HG02870 (cell line): ENCODE measurements at regions not wholly inside any gene's neighbourhood (a gene's known extent, or its start where the extent isn't known, plus 50 kb on each side); places are given as distances from the start of the nearest gene placed in this dataset.
"Not testable (repeated sequence)": the region's sequence is repeated elsewhere in the genome, so short reads cannot be mapped to it uniquely, and the experiment has no call there.

Experiments used
- ATAC-seq: cut with Tn5 transposase; IDR thresholded peaks from one replicate; pipeline ENCODE4 v1.9.1; 2021; ENCODE audit warnings: mild to moderate bottlenecking, moderate library complexity; ENCODE audit not compliant: unreplicated experiment

GRCh38 chrX:9370893-9371292, 94.0 kb upstream of the TBL1X start:
- no peak for ATAC-seq

- no peak for ATAC-seq
Measured at GRCh38 chrX:9372866-9373265, 92.0 kb upstream of the TBL1X start.

- ATAC-seq = no peak
Measured at GRCh38 chrX:9373789-9374188, 91.1 kb upstream of the TBL1X start.

GRCh38 chrX:9374555-9374954, 90.3 kb upstream of the TBL1X start:
- ATAC-seq = no peak

- ATAC-seq = no peak
Measured at GRCh38 chrX:9376111-9376510, 88.7 kb upstream of the TBL1X start.

GRCh38 chrX:9377216-9377615, 87.6 kb upstream of the TBL1X start:
- not testable (repeated sequence) for ATAC-seq

GRCh38 chrX:9378980-9379696, 85.7 kb upstream of the TBL1X start:
- no peak for ATAC-seq

- ATAC-seq = no peak
Measured at GRCh38 chrX:9379697-9380551, 84.9 kb upstream of the TBL1X start.

- ATAC-seq = no peak
Measured at GRCh38 chrX:9383655-9384054, 81.2 kb upstream of the TBL1X start.

- no peak for ATAC-seq
Measured at GRCh38 chrX:9388450-9388849, 76.4 kb upstream of the TBL1X start.

GRCh38 chrX:9390121-9390520, 74.7 kb upstream of the TBL1X start:
- no peak for ATAC-seq

GRCh38 chrX:9390693-9391368, 74.0 kb upstream of the TBL1X start:
- no peak for ATAC-seq

GRCh38 chrX:9392445-9392844, 72.4 kb upstream of the TBL1X start:
- no peak for ATAC-seq

GRCh38 chrX:9393571-9393970, 71.3 kb upstream of the TBL1X start:
- no peak for ATAC-seq

- ATAC-seq = no peak
Measured at GRCh38 chrX:9394212-9394611, 70.6 kb upstream of the TBL1X start.

- no peak for ATAC-seq
Measured at GRCh38 chrX:9396930-9397329, 67.9 kb upstream of the TBL1X start.

GRCh38 chrX:9401051-9401450, 63.8 kb upstream of the TBL1X start:
- no peak for ATAC-seq

GRCh38 chrX:9403374-9403773, 61.5 kb upstream of the TBL1X start:
- ATAC-seq = no peak

- ATAC-seq = not testable (repeated sequence)
Measured at GRCh38 chrX:9405635-9406034, 59.2 kb upstream of the TBL1X start.

GRCh38 chrX:9410889-9411288, 54.0 kb upstream of the TBL1X start:
- ATAC-seq = not testable (repeated sequence)

- not testable (repeated sequence) for ATAC-seq
Measured at GRCh38 chrX:9411682-9412081, 53.2 kb upstream of the TBL1X start.

GRCh38 chrX:9414416-9414815, 50.4 kb upstream of the TBL1X start:
- no peak for ATAC-seq
